A673 (cell line): ENCODE measurements at regions not wholly inside any gene's neighbourhood (a gene's known extent, or its start where the extent isn't known, plus 50 kb on each side); places are given as distances from the start of the nearest gene placed in this dataset.
"Not testable (repeated sequence)": the region's sequence is repeated elsewhere in the genome, so short reads cannot be mapped to it uniquely, and the experiment has no call there.

Source experiments
- BruUV-seq: library from RNA; stranded (reverse); fragments of 400-500 nt; replicated peaks from 2 replicates; lab custom pipeline; 2021; lab: Mats Ljungman, UMichigan
- CTCF ChIA-PET: fragments of 300-600 bp; sonication (Branson Sonifier 250); formaldehyde crosslinking; loops from one replicate; lab custom pipeline; 2022; ENCODE audit warnings: antibody characterized with exemption; lab: Charles Lee
- POLR2A ChIA-PET: fragments of 300-600 bp; sonication (Branson Sonifier 250); formaldehyde crosslinking; loops from one replicate; lab custom pipeline; 2022; ENCODE audit warnings: antibody characterized with exemption; ENCODE audit not compliant: low non-redundant PET; lab: Charles Lee
- DNase-seq: peaks from one replicate; pipeline ENCODE4 v3.0.0-alpha.2; 2015; ENCODE audit warnings: low spot score
- H3K27ac ChIP-seq: fragments of 200-600 bp; sonication (generic); 2 replicates; pipeline ENCODE4 v1.5.1; 2016; ENCODE audit warnings: mixed run types, low read depth, mild to moderate bottlenecking, mixed read lengths, antibody characterized with exemption, low read length; ENCODE audit not compliant: poor library complexity, severe bottlenecking
- H3K27me3 ChIP-seq: fragments of 200-600 bp; sonication (generic); replicated peaks from 2 replicates; pipeline ENCODE4 v1.6.1; 2017; ENCODE audit warnings: mixed run types, low read depth, mild to moderate bottlenecking, mixed read lengths, antibody characterized with exemption, low read length; ENCODE audit not compliant: insufficient read depth, poor library complexity
- H3K36me3 ChIP-seq: fragments of 200-600 bp; sonication (generic); 2 replicates; pipeline ENCODE4 v1.6.1; 2016; ENCODE audit warnings: mixed run types, mild to moderate bottlenecking, mixed read lengths, antibody characterized with exemption, low read length; ENCODE audit not compliant: insufficient read depth, poor library complexity, severe bottlenecking
- H3K4me1 ChIP-seq: fragments of 200-600 bp; sonication (generic); 2 replicates; pipeline ENCODE4 v1.6.1; 2017; ENCODE audit warnings: mixed run types, mild to moderate bottlenecking, mixed read lengths, antibody characterized with exemption, low read length; ENCODE audit not compliant: insufficient read depth, poor library complexity, severe bottlenecking
- H3K4me3 ChIP-seq: fragments of 200-600 bp; sonication (generic); 2 replicates; pipeline ENCODE4 v1.5.1; 2016; ENCODE audit warnings: low read depth, mixed run types, mild to moderate bottlenecking, mixed read lengths, low read length; ENCODE audit not compliant: poor library complexity, severe bottlenecking
- H3K9me3 ChIP-seq: fragments of 200-600 bp; sonication (generic); 2 replicates; pipeline ENCODE4 v1.6.1; 2016; ENCODE audit warnings: mixed run types, low read depth, mild to moderate bottlenecking, mixed read lengths, antibody characterized with exemption, low read length; ENCODE audit not compliant: poor library complexity, severe bottlenecking
- CTCF ChIP-seq: fragments of 300-800, 200-600 bp; sonication (generic); conservative IDR thresholded peaks from 2 replicates; pipeline ENCODE4 v1.5.1; 2017; ENCODE audit warnings: low read depth, mild to moderate bottlenecking, antibody characterized with exemption, low read length, moderate library complexity, mixed read lengths
- EZH2 ChIP-seq: fragments of 200-600 bp; sonication (generic); IDR thresholded peaks from 2 replicates; pipeline ENCODE4 v1.6.1; 2017; ENCODE audit warnings: borderline replicate concordance, low read depth, mild to moderate bottlenecking, mixed read lengths, antibody characterized with exemption, low read length; ENCODE audit not compliant: poor library complexity, severe bottlenecking
- intact Hi-C: fragments of 100-400 bp; cut with micrococcal nuclease; formaldehyde crosslinking; loops from one replicate; pipeline ENCODE4 v1.10.0; 2022; ENCODE audit not compliant: unreplicated experiment

- Histone ChIP-seq H3K36me3 (no peaks in the 10 kb centered on the region), H3K27ac (no peak overlapping the region), H3K27me3 (peaks cover 51% of the 10 kb centered on the region), H3K4me1 (no peaks in the 10 kb centered on the region), H3K4me3 (no peak overlapping the region), H3K9me3 (no peaks in the 10 kb centered on the region)
- CTCF ChIA-PET = no interaction called here
- BruUV-seq = no TSS peak
- POLR2A ChIA-PET = no interaction called here
- no peak for TF ChIP-seq EZH2
- no peak for DNase-seq
- intact Hi-C loops = no loop called here
Observed at GRCh38 chr18:2240311-2240705, 331.0 kb downstream of the METTL4 start.

- POLR2A ChIA-PET = no interaction called here
- DNase-seq = no peak
- CTCF ChIA-PET = no interaction called here
- intact Hi-C loops = no loop called here
- Histone ChIP-seq H3K36me3 (no peaks in the 10 kb centered on the region), H3K4me1 (no peaks in the 10 kb centered on the region), H3K4me3 (no peak overlapping the region), H3K27ac (no peak overlapping the region), H3K9me3 (no peaks in the 10 kb centered on the region), H3K27me3 (peaks cover 13% of the 10 kb centered on the region)
- no peak for TF ChIP-seq EZH2
- no peak for TF ChIP-seq CTCF
- BruUV-seq = no TSS peak
Observed at GRCh38 chr18:2244641-2245040, 326.7 kb downstream of the METTL4 start.

GRCh38 chr18:2247101-2247500 is 324.2 kb downstream of the METTL4 start:
- H3K4me1 ChIP-seq, BruUV-seq, H3K27me3 ChIP-seq, POLR2A ChIA-PET, H3K9me3 ChIP-seq, intact Hi-C loops, DNase-seq, CTCF ChIA-PET, H3K27ac ChIP-seq, H3K36me3 ChIP-seq, H3K4me3 ChIP-seq: not testable (repeated sequence)

- no peaks in the 10 kb centered on the region for H3K36me3 ChIP-seq
- intact Hi-C loops = no loop called here
- no peaks in the 10 kb centered on the region for H3K4me1 ChIP-seq
- H3K27me3 ChIP-seq = no peaks in the 10 kb centered on the region
- TF ChIP-seq CTCF = no peak
- no peak for TF ChIP-seq EZH2
- no peak overlapping the region for H3K4me3 ChIP-seq
- H3K9me3 ChIP-seq = no peaks in the 10 kb centered on the region
- no TSS peak for BruUV-seq
- ChIA-PET POLR2A (no interaction called here), CTCF (no interaction called here)
- no peak for DNase-seq
- H3K27ac ChIP-seq = no peak overlapping the region
Observed at GRCh38 chr18:2254977-2255376, 316.3 kb downstream of the METTL4 start.
